GM18498 (cell line): ENCODE measurements at regions not wholly inside any gene's neighbourhood (a gene's known extent, or its start where the extent isn't known, plus 50 kb on each side); places are given as distances from the start of the nearest gene placed in this dataset.
A peak's percentile ranks its signal among the peaks of the same experiment; 100 is the strongest.
"Not testable (repeated sequence)": the region's sequence is repeated elsewhere in the genome, so short reads cannot be mapped to it uniquely, and the experiment has no call there.

Experiments
- ATAC-seq: cut with Tn5 transposase; IDR thresholded peaks from one replicate; pipeline ENCODE4 v1.9.1; 2021; ENCODE audit warnings: mild to moderate bottlenecking, moderate library complexity; ENCODE audit not compliant: unreplicated experiment

GRCh38 chr1:105072850-105073249 lies 1323.2 kb downstream of the AMY1C start:
- no peak for ATAC-seq

GRCh38 chr1:105073660-105074059 lies 1324.0 kb downstream of the AMY1C start:
- ATAC-seq, result no peak

- ATAC-seq, result no peak
Observed at GRCh38 chr1:105083611-105084010, 1333.9 kb downstream of the AMY1C start.

- no peak for ATAC-seq
Observed at GRCh38 chr1:105087506-105087905, 1337.8 kb downstream of the AMY1C start.

GRCh38 chr1:105088166-105088565 lies 1338.5 kb downstream of the AMY1C start:
- no peak for ATAC-seq

- ATAC-seq, result not testable (repeated sequence)
Observed at GRCh38 chr1:105093893-105094292, 1344.2 kb downstream of the AMY1C start.

- ATAC-seq, result no peak
Observed at GRCh38 chr1:105100102-105100501, 1350.4 kb downstream of the AMY1C start.

- no peak for ATAC-seq
Observed at GRCh38 chr1:105101261-105101660, 1351.6 kb downstream of the AMY1C start.

- no peak for ATAC-seq
Observed at GRCh38 chr1:105102371-105102770, 1352.7 kb downstream of the AMY1C start.

- no peak for ATAC-seq
Observed at GRCh38 chr1:105122041-105122440, 1372.3 kb downstream of the AMY1C start.

- ATAC-seq, result peak; percentile 74
Observed at GRCh38 chr1:105137543-105138457, 1388.1 kb downstream of the AMY1C start.

- no peak for ATAC-seq
Observed at GRCh38 chr1:105138458-105138893, 1388.8 kb downstream of the AMY1C start.

- ATAC-seq, result no peak
Observed at GRCh38 chr1:105172788-105173187, 1423.1 kb downstream of the AMY1C start.

- ATAC-seq, result no peak
Observed at GRCh38 chr1:105180789-105181188, 1431.1 kb downstream of the AMY1C start.

- no peak for ATAC-seq
Observed at GRCh38 chr1:105204836-105205371, 1455.2 kb downstream of the AMY1C start.

- ATAC-seq, result no peak
Observed at GRCh38 chr1:105208581-105208980, 1458.9 kb downstream of the AMY1C start.

GRCh38 chr1:105210747-105211146 lies 1461.0 kb downstream of the AMY1C start:
- ATAC-seq, result no peak

GRCh38 chr1:105231378-105231777 lies 1481.7 kb downstream of the AMY1C start:
- ATAC-seq, result no peak

GRCh38 chr1:105243411-105243810 lies 1493.7 kb downstream of the AMY1C start:
- ATAC-seq, result no peak

- ATAC-seq, result no peak
Observed at GRCh38 chr1:105243969-105244368, 1494.3 kb downstream of the AMY1C start.

GRCh38 chr1:105254906-105255305 lies 1505.2 kb downstream of the AMY1C start:
- no peak for ATAC-seq

GRCh38 chr1:105260001-105260400 lies 1510.3 kb downstream of the AMY1C start:
- no peak for ATAC-seq
